GM23248 (cell line): ENCODE measurements at regions not wholly inside any gene's neighbourhood (a gene's known extent, or its start where the extent isn't known, plus 50 kb on each side); places are given as distances from the start of the nearest gene placed in this dataset.

ENCODE experiments used
- EZH2 ChIP-seq: fragments of 200-600 bp; sonication (generic); IDR thresholded peaks from 2 replicates; pipeline ENCODE4 v1.6.1; 2018; ENCODE audit warnings: antibody characterized with exemption, mild to moderate bottlenecking; ENCODE audit not compliant: insufficient read depth, poor library complexity, severe bottlenecking
- EZH2phosphoT487 ChIP-seq: fragments of 200-600 bp; sonication (generic); IDR thresholded peaks from 2 replicates; pipeline ENCODE4 v1.6.1; 2018; ENCODE audit warnings: antibody characterized with exemption, moderate library complexity, mild to moderate bottlenecking, low read depth; ENCODE audit not compliant: insufficient read depth

DNA sequence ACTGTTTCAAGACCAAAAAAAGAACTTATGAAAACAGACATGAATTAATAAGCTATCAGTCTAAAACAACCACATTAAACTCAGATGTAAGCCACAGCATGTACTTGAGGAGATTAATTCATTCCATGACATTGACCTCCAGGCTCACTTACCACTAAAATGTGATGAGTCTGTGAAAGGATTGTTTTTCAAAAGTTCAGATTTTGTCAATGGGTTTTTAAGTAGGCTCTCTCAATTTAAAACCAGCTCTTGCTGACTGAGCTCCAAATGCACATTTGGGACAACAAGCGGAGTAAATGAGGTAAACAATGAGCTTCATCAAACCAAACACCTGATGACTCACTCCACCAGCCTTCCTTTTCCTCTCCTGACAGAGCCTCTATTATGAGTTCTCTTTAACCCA lies 197.0 kb downstream of the SIM1 start:
- no peak for TF ChIP-seq EZH2
- no peak for TF ChIP-seq EZH2phosphoT487
